NCI-H128 (cell line): ENCODE measurements at regions not wholly inside any gene's neighbourhood (a gene's known extent, or its start where the extent isn't known, plus 50 kb on each side); places are given as distances from the start of the nearest gene placed in this dataset.

Source experiments
- DNase-seq: peaks from one replicate; lab custom pipeline; 2025; ENCODE audit not compliant: unreplicated experiment; lab: John Stamatoyannopoulos, UW

GRCh38 chr7:108686494-108686893 lies 116.8 kb downstream of the DNAJB9 start:
- DNase-seq, result no peak

GRCh38 chr7:108697254-108697653 lies 127.6 kb downstream of the DNAJB9 start:
- no peak for DNase-seq

GRCh38 chr7:108711611-108712010 lies 141.9 kb downstream of the DNAJB9 start:
- DNase-seq, result no peak

- no peak for DNase-seq
Measured at GRCh38 chr7:108716783-108717182, 147.1 kb downstream of the DNAJB9 start.

GRCh38 chr7:108717781-108718180 lies 148.1 kb downstream of the DNAJB9 start:
- DNase-seq, result no peak

DNA sequence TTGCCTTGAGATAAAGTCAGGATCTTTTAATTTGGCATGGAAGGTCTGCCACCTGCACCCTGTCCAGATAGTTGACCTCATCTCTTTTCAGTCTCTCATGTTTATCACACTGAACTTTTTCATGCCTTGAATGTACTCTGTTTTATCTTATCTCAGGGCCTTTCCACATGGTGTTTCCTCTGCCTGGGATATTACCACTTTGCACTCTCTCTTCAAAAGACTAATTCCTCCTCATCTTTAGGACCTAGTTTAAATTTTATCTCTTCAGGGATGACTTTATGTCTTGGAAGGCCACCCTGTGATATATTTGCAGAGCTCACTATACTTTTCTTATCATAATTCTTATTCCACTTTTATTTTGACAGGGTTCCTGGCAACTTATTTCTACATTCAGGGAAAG lies 150.0 kb downstream of the DNAJB9 start:
- no peak for DNase-seq

DNA sequence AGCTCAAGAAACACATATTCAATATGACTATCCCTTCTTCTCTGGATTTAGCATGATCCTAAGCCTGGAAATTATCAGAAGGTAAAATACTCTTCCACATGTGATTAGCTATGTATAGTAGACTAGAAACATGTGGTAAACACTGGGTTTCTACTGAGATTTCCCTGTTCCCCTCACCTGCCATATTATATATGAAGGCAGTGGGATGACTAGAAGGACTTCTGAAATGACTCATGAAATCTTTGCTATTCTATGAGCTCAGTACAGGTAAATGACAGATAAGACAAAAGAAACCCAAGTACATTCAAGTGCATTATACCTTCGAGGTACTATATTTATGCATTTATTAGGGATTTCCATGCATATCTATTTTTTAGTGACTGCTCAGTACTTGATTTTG lies 152.9 kb downstream of the DNAJB9 start:
- no peak for DNase-seq

DNA sequence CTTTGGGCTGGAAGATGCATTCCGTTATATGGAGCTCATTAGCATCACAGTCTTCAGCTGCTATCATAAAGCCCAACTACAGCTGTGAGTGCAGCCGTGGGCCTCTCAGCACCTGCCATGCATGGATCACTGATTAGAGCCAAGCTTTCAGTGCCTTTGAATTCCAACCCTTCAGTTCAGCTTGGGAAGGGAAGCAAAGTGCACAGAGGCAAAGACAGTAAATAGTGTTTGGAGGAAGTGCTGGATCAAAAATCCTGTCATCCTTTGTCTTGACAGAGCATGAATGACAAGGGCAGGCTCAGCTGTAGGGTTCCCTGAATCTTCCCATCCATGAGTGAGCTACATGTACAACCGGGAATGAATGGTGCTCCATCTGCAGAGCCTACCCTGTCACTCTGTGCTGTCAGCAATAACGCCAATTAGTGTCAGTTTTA lies 153.7 kb downstream of the DNAJB9 start:
- DNase-seq, result no peak

DNA sequence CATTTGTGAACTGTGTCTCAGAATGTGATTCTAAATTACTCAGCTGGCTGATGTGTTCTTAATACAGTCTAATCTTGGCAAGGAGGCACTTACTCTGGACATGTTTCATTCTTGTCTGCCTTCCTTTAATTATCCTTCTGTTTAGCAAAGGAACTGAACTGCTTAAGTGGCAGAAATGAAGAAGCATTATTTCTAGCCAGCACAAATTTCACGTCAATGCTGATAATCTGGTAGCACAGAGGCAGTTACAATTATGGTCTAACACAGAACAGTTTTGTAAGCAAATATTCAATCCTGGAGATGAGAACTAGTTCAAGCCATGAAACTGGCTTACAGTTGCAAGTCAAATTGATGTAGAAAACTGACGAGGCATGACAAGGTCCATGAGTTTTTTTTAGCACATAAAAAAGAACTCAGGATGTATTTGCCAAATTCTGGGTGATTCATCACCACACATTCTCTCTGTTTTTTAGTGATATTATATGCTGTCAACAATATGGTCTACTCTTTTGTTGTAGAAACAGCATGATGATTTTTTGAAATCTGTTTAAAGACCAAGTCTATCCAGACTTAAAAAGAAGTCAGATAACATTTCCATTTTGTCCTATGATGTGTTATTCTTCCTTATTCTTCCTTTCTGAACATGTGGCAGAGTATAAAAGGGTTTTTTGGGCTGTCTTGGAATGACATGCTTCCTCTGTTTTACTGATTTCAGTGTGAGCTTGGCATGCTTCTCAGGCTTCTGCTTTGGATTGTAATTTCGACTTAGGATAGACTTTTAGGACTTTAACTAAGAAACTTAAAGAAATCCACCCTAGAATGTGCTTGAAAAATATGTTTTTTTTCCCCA lies 154.8 kb downstream of the DNAJB9 start:
- no peak for DNase-seq

- no peak for DNase-seq
Measured at GRCh38 chr7:108735814-108736213, 166.1 kb downstream of the DNAJB9 start.

- no peak for DNase-seq
Measured at GRCh38 chr7:108736221-108736891, 166.7 kb downstream of the DNAJB9 start.

GRCh38 chr7:108770981-108771745 lies 201.5 kb downstream of the DNAJB9 start:
- no peak for DNase-seq

DNA sequence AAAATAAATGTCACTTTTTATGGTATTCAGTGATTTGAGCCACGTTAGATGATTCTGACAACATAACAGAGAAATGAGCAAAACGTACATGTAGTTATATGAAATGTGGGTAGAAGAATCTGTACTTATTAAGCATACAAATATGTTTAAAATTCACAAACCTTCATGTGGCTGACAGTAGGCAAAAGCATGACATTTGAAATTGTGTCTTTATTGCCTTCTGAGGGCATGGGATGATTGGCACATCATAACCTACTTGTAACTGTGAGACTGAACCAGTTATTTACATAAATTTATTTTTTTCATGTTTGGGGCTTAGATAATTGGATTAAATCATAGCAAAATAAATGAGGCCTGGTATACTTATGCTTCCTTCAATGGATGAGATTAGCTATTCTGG lies 202.2 kb downstream of the DNAJB9 start:
- no peak for DNase-seq

- no peak for DNase-seq
Measured at GRCh38 chr7:108777966-108778365, 208.3 kb downstream of the DNAJB9 start.

DNA sequence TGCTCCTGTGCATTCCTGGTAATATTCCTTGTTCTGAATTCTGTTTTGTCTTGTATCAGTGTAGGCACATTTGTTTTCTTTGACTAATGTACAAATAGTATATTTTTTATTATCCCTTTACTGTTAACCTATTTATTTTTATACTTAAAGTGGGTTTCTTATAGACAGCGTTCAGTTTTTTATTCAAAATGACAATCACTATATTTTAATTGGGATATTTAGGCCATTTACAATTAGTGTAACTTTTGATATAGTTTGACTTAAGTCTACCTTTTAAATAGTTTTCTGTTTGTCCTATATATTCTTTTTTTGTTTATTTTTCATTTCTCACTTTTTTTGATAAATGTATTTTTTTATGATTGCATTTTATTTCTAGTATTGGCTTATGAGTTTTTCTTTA lies 219.8 kb downstream of the DNAJB9 start:
- no peak for DNase-seq

DNA sequence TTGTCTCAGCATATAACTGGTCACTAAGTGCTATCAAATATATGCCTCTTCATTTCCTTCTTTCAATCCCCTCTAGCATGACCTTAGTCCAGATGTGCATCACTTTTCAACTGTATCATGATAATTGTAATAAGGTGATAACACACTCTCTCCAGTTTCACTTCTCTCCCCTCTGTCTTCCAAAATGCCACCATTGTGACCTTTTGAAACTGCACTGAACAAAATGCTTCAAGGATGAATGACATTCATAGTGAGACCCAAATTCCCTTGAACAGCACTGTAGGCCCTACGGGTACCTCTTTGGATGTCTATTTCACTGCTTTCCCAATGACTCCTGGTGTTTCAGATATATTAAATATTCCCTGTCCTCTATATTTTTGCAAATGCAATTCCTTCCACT lies 224.8 kb downstream of the DNAJB9 start:
- DNase-seq, result no peak

GRCh38 chr7:108802650-108803049 lies 233.0 kb downstream of the DNAJB9 start:
- no peak for DNase-seq

DNA sequence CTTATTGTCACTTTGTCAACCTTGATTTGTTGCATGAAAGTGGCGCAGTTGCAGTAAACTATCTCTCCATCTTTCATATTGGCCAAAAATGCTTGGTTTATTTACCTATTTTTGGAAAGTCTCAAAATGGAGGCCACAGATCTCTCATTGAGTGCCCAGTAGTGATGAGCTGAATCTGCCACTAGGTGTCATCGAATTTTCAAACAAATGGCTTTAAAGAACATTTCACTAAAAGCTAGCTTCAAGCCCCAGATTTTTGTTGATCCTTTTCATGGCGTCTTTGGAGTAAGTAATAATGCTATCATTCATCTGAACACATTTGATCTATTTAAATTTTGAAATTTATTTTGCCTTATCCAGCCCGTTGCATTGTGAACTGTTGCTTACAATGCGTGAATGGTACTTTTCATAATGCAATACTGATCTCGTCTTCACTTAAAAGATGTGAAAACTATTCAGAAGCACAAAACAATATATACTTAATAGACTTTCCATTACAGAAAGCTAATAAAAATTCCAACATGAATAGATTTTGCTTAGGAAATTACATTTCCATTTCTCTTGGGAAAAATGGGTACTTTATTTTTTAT lies 236.2 kb downstream of the DNAJB9 start:
- DNase-seq, result no peak

- no peak for DNase-seq
Measured at GRCh38 chr7:108808549-108809266, 239.0 kb downstream of the DNAJB9 start.

- no peak for DNase-seq
Measured at GRCh38 chr7:108809356-108809755, 239.7 kb downstream of the DNAJB9 start.
